ENCODE measurements at regions not wholly inside any gene's neighbourhood (a gene's known extent, or its start where the extent isn't known, plus 50 kb on each side); places are given as distances from the start of the nearest gene placed in this dataset.
A peak's percentile ranks its signal among the peaks of the same experiment; 100 is the strongest.

GRCh38 chr7:91533996-91534395 is 269.8 kb downstream of the FZD1 start:
- no peak overlapping the region for H3K9ac ChIP-seq (ENCODE audit: low read depth, low read length, poor library complexity)
- H2BK5ac ChIP-seq (ENCODE audit: low read length): no peak overlapping the region
- H3K4me2 ChIP-seq (ENCODE audit: insufficient read depth, low read length, poor library complexity, severe bottlenecking): no peak overlapping the region
- no peaks in the 10 kb centered on the region for H3K27me3 ChIP-seq (ENCODE audit: control insufficient read depth in 3 of 3, insufficient read depth in 3 of 3, low read depth in 1 of 3, low read length in 3 of 3)
- H2BK15ac ChIP-seq (ENCODE audit: low read length): no peak overlapping the region
- DNase-seq (ENCODE audit: low spot score): no peak
- H3K9me3 ChIP-seq (replicated peaks in 1 of 2; ENCODE audit: control insufficient read depth in 2 of 2, insufficient read depth in 1 of 2, low read depth in 1 of 2, low read length in 2 of 2): peaks cover 0 to 6% of the 10 kb centered on the region in 2 donors
- no peak overlapping the region for H3K18ac ChIP-seq (ENCODE audit: low read length)
- no CpG with 5 or more reads among the region's 1 CpG for WGBS, 2 donors (ENCODE audit: extremely low coverage in 2 of 2, insufficient read length in 2 of 2, insufficient replicate concordance in 1 of 2)
- no peaks in the 10 kb centered on the region for H3K36me3 ChIP-seq (replicated peaks in 1 of 2; ENCODE audit: control insufficient read depth in 2 of 2, insufficient read depth in 2 of 2, low read length in 2 of 2)
- H3K23ac ChIP-seq (ENCODE audit: low read depth, low read length, poor library complexity): no peak overlapping the region
- H2BK120ac ChIP-seq (ENCODE audit: low read depth, low read length): no peak overlapping the region
- no peak overlapping the region for H2AK5ac ChIP-seq (ENCODE audit: low read depth, low read length)
- H3K79me1 ChIP-seq (ENCODE audit: low read depth, low read length): no peaks in the 10 kb centered on the region
- no peak overlapping the region for H3K4ac ChIP-seq (ENCODE audit: low read length)
- H3K4me1 ChIP-seq (ENCODE audit: control insufficient read depth in 2 of 2, insufficient read depth in 1 of 2, low read depth in 1 of 2, low read length in 2 of 2): peaks cover 3 to 5% of the 10 kb centered on the region in 2 donors
- no peak overlapping the region for H3K14ac ChIP-seq (ENCODE audit: low read length)
- H4K91ac ChIP-seq (ENCODE audit: low read depth, low read length, poor library complexity): no peak overlapping the region
- H2BK12ac ChIP-seq (ENCODE audit: low read length): no peak overlapping the region
- no peak overlapping the region for H3K4me3 ChIP-seq (ENCODE audit: low read length in 2 of 2)
- no peak overlapping the region for H2AFZ ChIP-seq (ENCODE audit: low read length)
- no peak overlapping the region for H4K8ac ChIP-seq (ENCODE audit: low read depth, low read length)
- no peak overlapping the region for H3K27ac ChIP-seq (replicated peaks; ENCODE audit: low read length)

- H3K79me1 ChIP-seq (ENCODE audit: low read depth, low read length): no peaks in the 10 kb centered on the region
- no peak overlapping the region for H3K4me2 ChIP-seq (ENCODE audit: insufficient read depth, low read length, poor library complexity, severe bottlenecking)
- H3K4me3 ChIP-seq (ENCODE audit: low read length in 2 of 2): no peak overlapping the region
- no peak overlapping the region for H2AK5ac ChIP-seq (ENCODE audit: low read depth, low read length)
- H2BK15ac ChIP-seq (ENCODE audit: low read length): no peak overlapping the region
- H3K23ac ChIP-seq (ENCODE audit: low read depth, low read length, poor library complexity): no peak overlapping the region
- no peak overlapping the region for H2BK5ac ChIP-seq (ENCODE audit: low read length)
- H3K9me3 ChIP-seq (replicated peaks in 1 of 2; ENCODE audit: control insufficient read depth in 2 of 2, insufficient read depth in 1 of 2, low read depth in 1 of 2, low read length in 2 of 2): no peaks in the 10 kb centered on the region
- no peaks in the 10 kb centered on the region for H3K27me3 ChIP-seq (ENCODE audit: control insufficient read depth in 3 of 3, insufficient read depth in 3 of 3, low read depth in 1 of 3, low read length in 3 of 3)
- peaks cover 3 to 5% of the 10 kb centered on the region in 2 donors for H3K4me1 ChIP-seq (ENCODE audit: control insufficient read depth in 2 of 2, insufficient read depth in 1 of 2, low read depth in 1 of 2, low read length in 2 of 2)
- H3K9ac ChIP-seq (ENCODE audit: low read depth, low read length, poor library complexity): no peak overlapping the region
- no peaks in the 10 kb centered on the region for H3K36me3 ChIP-seq (replicated peaks in 1 of 2; ENCODE audit: control insufficient read depth in 2 of 2, insufficient read depth in 2 of 2, low read length in 2 of 2)
- H3K27ac ChIP-seq (replicated peaks; ENCODE audit: low read length): no peak overlapping the region
- DNase-seq (ENCODE audit: low spot score): no peak
- no peak overlapping the region for H3K14ac ChIP-seq (ENCODE audit: low read length)
- peak overlapping the region; percentile 77 for H2AFZ ChIP-seq (ENCODE audit: low read length)
- no peak overlapping the region for H3K18ac ChIP-seq (ENCODE audit: low read length)
- H4K91ac ChIP-seq (ENCODE audit: low read depth, low read length, poor library complexity): no peak overlapping the region
- no peak overlapping the region for H4K8ac ChIP-seq (ENCODE audit: low read depth, low read length)
- H2BK12ac ChIP-seq (ENCODE audit: low read length): no peak overlapping the region
- no peak overlapping the region for H2BK120ac ChIP-seq (ENCODE audit: low read depth, low read length)
- no peak overlapping the region for H3K4ac ChIP-seq (ENCODE audit: low read length)
- no CpG with 5 or more reads among the region's 9 CpGs for WGBS, 2 donors (ENCODE audit: extremely low coverage in 2 of 2, insufficient read length in 2 of 2, insufficient replicate concordance in 1 of 2)
Observed at GRCh38 chr7:91537260-91538152, 273.3 kb downstream of the FZD1 start.

- Histone ChIP-seq H3K79me1 (ENCODE audit: low read depth, low read length) (no peaks in the 10 kb centered on the region), H2BK15ac (ENCODE audit: low read length) (no peak overlapping the region), H3K4ac (ENCODE audit: low read length) (no peak overlapping the region), H3K27me3 (ENCODE audit: control insufficient read depth in 3 of 3, insufficient read depth in 3 of 3, low read depth in 1 of 3, low read length in 3 of 3) (no peaks in the 10 kb centered on the region), H2AK5ac (ENCODE audit: low read depth, low read length) (no peak overlapping the region), H4K8ac (ENCODE audit: low read depth, low read length) (no peak overlapping the region), H3K4me2 (ENCODE audit: insufficient read depth, low read length, poor library complexity, severe bottlenecking) (no peak overlapping the region), H2BK120ac (ENCODE audit: low read depth, low read length) (no peak overlapping the region), H3K4me3 (ENCODE audit: low read length in 2 of 2) (no peak overlapping the region), H2BK5ac (ENCODE audit: low read length) (no peak overlapping the region), H3K18ac (ENCODE audit: low read length) (no peak overlapping the region), H3K36me3 (replicated peaks in 1 of 2; ENCODE audit: control insufficient read depth in 2 of 2, insufficient read depth in 2 of 2, low read length in 2 of 2) (no peaks in the 10 kb centered on the region), H2BK12ac (ENCODE audit: low read length) (no peak overlapping the region), H3K14ac (ENCODE audit: low read length) (no peak overlapping the region), H3K9me3 (replicated peaks in 1 of 2; ENCODE audit: control insufficient read depth in 2 of 2, insufficient read depth in 1 of 2, low read depth in 1 of 2, low read length in 2 of 2) (no peaks in the 10 kb centered on the region), H2AFZ (ENCODE audit: low read length) (no peak overlapping the region), H3K9ac (ENCODE audit: low read depth, low read length, poor library complexity) (no peak overlapping the region), H4K91ac (ENCODE audit: low read depth, low read length, poor library complexity) (no peak overlapping the region), H3K27ac (replicated peaks; ENCODE audit: low read length) (no peak overlapping the region), H3K23ac (ENCODE audit: low read depth, low read length, poor library complexity) (no peak overlapping the region), H3K4me1 (ENCODE audit: control insufficient read depth in 2 of 2, insufficient read depth in 1 of 2, low read depth in 1 of 2, low read length in 2 of 2) (peaks cover 2 to 5% of the 10 kb centered on the region in 2 donors)
- DNase-seq (ENCODE audit: low spot score): no peak
- WGBS, 2 donors (ENCODE audit: extremely low coverage in 2 of 2, insufficient read length in 2 of 2, insufficient replicate concordance in 1 of 2): no CpG with 5 or more reads among the region's 1 CpG
Observed at GRCh38 chr7:91541641-91542040, 277.4 kb downstream of the FZD1 start.

GRCh38 chr7:91543646-91544045 is 279.4 kb downstream of the FZD1 start:
- Histone ChIP-seq H2BK120ac (ENCODE audit: low read depth, low read length) (no peak overlapping the region), H3K9ac (ENCODE audit: low read depth, low read length, poor library complexity) (no peak overlapping the region), H3K79me1 (ENCODE audit: low read depth, low read length) (no peaks in the 10 kb centered on the region), H2BK15ac (ENCODE audit: low read length) (no peak overlapping the region), H3K4ac (ENCODE audit: low read length) (no peak overlapping the region), H3K36me3 (replicated peaks in 1 of 2; ENCODE audit: control insufficient read depth in 2 of 2, insufficient read depth in 2 of 2, low read length in 2 of 2) (no peaks in the 10 kb centered on the region), H2AFZ (ENCODE audit: low read length) (no peak overlapping the region), H2BK12ac (ENCODE audit: low read length) (no peak overlapping the region), H3K23ac (ENCODE audit: low read depth, low read length, poor library complexity) (no peak overlapping the region), H3K27me3 (ENCODE audit: control insufficient read depth in 3 of 3, insufficient read depth in 3 of 3, low read depth in 1 of 3, low read length in 3 of 3) (no peaks in the 10 kb centered on the region), H3K27ac (replicated peaks; ENCODE audit: low read length) (no peak overlapping the region), H4K91ac (ENCODE audit: low read depth, low read length, poor library complexity) (no peak overlapping the region), H4K8ac (ENCODE audit: low read depth, low read length) (no peak overlapping the region), H3K4me3 (ENCODE audit: low read length in 2 of 2) (no peak overlapping the region), H2BK5ac (ENCODE audit: low read length) (no peak overlapping the region), H3K9me3 (replicated peaks in 1 of 2; ENCODE audit: control insufficient read depth in 2 of 2, insufficient read depth in 1 of 2, low read depth in 1 of 2, low read length in 2 of 2) (no peaks in the 10 kb centered on the region), H3K4me2 (ENCODE audit: insufficient read depth, low read length, poor library complexity, severe bottlenecking) (no peak overlapping the region), H3K18ac (ENCODE audit: low read length) (no peak overlapping the region), H3K4me1 (ENCODE audit: control insufficient read depth in 2 of 2, insufficient read depth in 1 of 2, low read depth in 1 of 2, low read length in 2 of 2) (peaks cover 0 to 3% of the 10 kb centered on the region in 2 donors), H3K14ac (ENCODE audit: low read length) (no peak overlapping the region), H2AK5ac (ENCODE audit: low read depth, low read length) (no peak overlapping the region)
- no peak for DNase-seq (ENCODE audit: low spot score)
- no CpG with 5 or more reads among the region's 1 CpG for WGBS, 2 donors (ENCODE audit: extremely low coverage in 2 of 2, insufficient read length in 2 of 2, insufficient replicate concordance in 1 of 2)
